HG02981 (cell line): ENCODE measurements at regions not wholly inside any gene's neighbourhood (a gene's known extent, or its start where the extent isn't known, plus 50 kb on each side); places are given as distances from the start of the nearest gene placed in this dataset.
"Not testable (repeated sequence)": the region's sequence is repeated elsewhere in the genome, so short reads cannot be mapped to it uniquely, and the experiment has no call there.

Source experiments
- ATAC-seq: cut with Tn5 transposase; IDR thresholded peaks from one replicate; pipeline ENCODE4 v1.9.1; 2021; ENCODE audit warnings: mild to moderate bottlenecking, moderate library complexity; ENCODE audit not compliant: unreplicated experiment

DNA sequence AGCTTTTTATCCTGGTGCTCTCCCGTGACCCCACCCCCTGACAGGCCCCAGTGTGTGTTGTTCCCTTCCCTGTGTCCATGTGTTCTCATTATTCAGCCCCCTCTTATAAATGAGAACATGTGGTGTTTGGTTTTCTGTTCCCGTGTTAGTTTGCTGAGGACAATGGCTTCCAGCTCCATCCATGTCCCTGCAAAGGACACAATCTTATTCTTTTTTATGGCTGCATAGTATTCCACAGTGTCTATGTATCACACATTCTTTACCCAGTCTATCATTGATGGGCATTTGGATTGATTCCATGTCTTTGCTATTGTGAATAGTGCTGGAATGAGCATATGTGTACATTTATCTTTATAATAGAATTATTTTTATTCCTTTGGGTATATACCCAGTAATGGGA is 360.5 kb downstream of the GATA3 start:
- not testable (repeated sequence) for ATAC-seq

DNA sequence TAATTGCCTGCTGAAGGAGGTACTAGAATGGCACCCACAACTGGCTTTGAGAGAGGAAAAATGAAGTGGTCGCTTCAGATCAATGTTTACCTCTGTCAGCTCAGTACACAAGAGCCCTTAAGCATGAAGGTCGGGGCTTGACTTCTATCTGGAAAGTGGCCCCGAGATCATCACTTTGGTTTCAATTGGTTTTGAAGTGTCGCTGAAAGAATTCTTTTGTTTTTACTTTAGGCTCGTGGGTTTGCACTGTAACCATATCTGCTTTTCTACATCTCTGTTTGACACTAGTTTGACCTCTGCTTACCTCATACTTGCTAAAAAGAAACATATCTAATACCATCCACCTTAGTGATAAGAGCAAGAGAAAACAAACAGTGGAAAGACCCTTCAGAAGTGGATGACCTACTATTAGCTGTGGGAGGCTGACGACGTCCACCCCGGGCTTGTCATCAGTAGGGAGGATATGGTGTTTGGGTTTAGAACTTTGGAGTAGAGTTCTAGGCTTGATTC is 361.8 kb downstream of the GATA3 start:
- peak; percentile 62 for ATAC-seq

DNA sequence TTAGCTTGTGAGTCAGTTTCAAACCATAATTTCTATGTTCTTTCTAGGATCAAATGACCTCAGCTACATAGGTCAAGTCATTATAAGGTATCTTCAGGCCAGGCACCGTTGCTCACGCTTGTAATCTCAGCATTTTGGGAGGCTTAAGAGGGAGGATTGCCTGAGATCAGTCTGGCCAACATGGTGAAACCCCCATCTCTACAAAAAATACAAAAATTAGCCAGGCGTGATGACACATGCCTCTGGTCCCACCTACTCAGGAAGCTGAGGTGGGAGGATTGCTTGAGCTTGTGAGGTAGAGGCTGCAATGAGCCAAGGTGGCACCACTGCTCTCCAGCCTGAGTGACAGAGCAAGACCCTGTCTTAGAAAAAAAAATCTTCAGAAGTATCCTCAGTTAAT is 362.3 kb downstream of the GATA3 start:
- peak; percentile 14 for ATAC-seq

DNA sequence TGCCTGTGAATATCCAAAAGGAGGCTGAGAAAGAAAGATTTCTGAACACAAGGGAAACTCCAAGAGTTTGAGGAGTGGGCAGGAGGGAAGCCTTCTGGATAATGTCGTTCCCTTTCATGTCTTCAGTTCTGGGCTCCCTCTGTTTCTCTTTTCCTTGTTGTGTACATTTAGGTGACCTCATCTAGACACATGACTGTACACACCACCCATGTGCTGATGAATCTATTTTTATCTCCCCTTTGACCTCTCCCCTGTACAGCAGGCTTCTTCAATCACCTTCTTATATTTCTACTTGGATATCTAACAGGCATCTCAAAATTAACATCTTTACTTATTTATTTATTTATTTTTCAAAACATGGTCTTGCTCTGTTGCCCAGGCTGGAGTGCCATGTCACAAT is 363.1 kb downstream of the GATA3 start:
- ATAC-seq, result no peak

DNA sequence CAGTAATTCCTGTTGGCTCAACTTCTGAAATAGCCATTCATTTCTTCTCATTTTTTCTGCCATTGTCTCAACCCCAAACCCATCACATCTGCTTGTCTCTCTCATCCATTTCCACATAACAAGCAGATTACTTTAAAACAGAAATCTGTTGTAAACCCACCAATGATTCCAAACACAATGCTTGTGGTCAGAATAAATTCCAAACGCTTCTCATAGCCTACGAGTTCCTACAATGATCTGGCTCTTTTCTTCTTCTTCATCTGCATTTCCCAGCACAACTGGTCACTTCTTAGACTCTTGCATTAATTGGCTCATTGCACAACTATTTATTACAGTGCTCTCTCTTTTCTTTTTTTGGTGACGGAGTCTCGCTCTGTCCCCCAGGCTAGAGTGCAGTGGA is 364.1 kb downstream of the GATA3 start:
- ATAC-seq, result no peak

DNA sequence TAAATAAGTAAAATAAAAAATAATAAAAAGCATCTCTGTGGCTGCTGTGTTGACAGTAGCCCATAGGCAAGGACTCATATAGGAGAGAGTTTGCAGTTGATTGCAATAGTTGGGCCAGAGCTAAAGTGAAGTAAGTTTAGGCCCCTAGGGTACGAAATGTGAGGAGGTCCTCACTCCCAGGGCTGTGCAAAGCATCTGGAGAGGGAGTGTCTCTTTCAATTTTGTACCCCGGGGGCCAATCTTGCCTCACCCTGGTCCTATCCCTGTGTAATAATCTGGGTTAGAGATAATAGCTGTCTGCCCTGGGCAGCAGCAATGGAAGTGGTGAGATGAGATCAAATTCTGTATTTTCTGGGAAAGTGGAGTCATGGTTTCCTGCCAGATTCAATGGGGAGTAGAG is 365.7 kb downstream of the GATA3 start:
- ATAC-seq, result no peak

DNA sequence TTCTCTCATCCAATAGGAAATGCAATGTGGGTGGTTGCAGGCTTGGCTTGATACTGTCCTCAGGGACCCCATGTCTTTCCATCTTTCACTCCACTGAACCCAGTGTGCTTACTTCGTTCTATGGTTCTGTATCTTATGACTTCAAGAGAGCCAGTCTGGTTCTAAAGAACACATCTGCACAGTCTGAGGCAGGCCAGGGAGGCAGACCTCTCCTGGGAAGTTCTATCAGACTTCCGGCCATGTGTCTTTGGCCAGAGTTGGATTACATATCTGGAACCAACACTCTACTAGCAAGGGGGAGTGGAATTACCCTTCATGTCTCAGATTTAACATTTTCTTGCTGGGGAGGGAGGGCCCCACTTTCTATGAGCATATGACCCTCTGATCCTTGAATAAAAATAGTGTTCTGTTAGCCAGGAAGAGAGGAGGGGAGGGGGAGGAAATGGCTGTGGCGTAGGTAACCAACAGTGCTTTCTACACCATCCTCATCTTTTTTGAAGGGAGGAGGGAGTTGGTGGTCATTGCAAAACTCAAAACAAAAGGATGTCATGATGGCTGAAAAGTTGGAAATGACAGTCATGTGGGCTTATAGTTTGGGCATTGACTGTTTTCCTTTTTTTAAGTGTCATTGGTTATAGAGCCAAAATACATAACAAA is 370.2 kb downstream of the GATA3 start:
- ATAC-seq, result no peak

DNA sequence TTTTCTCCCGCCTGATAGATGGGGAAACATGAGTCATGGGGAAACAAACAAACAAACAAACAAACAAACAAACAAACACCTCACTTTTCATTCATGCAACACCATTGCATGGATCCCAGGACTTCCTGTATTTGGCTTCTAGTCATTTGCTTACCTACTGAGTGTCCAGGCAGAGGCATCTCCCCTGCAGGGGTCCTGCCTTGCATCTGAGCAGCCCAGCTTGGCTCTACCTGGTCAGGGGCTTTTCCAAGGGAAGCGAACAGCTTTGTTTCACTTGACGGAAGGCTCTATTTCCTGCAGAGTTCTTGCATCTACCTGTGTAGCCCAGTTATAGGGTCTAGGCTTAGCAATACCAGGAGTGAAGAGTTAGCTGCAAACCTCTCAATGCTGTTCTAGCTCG is 374.2 kb downstream of the GATA3 start:
- no peak for ATAC-seq

DNA sequence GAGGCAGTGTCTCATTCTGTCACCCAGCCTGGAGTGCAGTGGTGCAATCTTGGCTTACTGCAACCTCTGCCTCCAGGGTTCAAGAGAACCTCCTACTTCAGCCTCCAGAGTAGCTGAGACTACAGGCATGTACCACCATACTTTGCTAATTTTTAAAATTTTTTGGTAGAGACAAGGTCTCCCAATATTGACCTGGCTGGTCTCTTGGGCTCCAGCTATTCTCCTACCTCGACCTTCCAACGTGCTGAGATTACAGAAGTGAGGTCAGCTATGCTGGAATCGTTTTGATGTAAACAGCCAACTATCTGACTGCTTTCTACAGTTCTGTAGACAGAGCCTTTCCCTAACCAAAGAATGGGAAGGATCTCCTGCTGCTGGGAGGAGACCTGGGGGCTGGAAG is 375.8 kb downstream of the GATA3 start:
- ATAC-seq, result no peak

DNA sequence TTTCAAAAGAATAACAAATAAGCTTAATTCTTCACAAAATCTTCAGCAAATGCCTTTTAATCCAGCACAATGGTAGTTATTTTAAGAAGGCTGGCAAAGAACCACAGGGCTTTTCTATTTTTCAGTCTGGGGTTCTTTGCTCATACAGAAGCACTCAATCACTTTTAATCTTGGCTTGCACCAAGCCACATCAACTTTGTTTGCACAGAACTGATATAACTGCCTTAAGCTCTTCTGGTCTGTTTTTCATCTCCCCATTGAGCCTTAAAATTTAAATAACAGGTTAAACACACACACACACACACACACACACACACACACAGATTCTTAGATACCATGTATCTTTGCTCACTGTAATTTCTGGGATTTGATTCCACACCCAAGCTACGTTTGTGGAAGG is 377.0 kb downstream of the GATA3 start:
- no peak for ATAC-seq

DNA sequence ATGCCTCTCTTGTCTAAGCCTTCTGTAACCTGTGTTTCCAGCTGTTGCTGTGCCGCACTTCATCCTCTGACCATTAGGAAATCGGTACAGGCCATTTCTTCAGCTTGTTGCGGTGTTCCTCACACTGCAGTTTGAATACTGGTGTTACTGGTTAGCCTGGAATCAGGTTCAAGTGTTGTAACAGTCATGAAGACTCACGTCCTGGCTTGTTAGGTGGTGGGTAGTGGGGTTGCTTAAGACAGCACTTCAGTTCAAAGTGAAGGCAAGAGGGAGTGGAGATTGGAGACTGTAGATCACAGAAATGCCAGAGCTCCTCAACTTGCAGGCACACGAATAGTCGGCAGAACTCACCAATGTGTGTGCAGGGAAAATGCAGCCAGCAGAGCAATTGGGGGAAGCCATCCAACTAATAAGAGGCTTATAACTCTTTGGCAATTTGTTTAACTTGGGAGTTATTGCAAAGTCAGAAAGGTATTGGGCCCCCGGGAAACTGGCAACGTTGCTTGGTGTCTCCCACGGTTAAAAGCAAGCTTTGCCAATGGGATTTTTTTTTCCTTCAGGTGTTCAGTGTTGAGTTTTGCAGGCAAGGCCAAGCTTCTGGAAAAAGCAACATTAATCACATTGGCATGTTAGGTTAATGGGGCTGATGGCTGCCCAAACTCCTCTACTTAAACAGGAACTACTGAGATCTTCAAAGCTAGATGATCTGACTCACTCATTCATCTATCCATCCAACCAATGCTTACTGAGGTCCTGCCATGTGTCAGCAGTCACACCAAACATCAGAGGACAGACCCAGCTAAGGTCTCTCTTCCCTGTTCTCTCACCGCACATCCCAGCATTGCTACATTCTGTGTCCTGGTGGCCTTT is 380.9 kb downstream of the GATA3 start:
- no peak for ATAC-seq

DNA sequence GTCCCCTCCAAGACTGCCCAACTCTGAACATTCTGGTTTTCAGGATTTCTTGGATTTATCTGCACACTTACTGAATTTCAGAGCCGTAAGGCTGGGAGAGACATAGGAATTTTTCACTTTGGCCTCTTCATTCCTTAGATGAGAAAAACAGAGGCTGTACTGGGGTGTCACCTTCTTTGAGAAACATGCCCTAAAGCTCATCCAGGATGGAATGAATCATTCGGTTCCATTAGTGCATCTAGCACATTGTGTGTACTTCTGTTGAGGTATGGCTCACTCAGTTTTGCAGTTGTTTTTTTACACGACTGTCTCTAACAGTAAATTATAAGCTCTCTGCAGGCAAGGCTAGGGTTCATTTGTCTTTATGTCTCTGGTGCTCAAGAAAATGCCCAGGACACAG is 383.4 kb downstream of the GATA3 start:
- no peak for ATAC-seq

DNA sequence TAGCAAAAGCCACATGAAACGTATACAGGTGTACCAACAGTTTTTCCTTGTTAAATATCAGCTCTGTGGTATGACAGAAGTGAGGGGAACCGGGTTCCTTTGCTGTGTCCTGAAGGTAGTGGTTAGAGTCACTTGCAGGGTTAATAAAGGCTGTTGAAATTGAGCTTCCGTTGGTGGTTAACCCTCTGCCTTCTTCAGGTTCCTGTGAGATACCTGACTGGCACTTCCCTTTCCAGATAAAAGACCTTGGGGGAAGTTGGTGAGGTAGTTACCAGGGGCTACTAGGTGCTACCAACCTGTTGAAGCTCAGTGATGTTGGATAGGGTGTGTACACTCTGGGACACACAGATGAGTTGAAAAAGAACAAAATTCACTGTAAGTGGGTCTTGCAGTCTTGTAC is 384.1 kb downstream of the GATA3 start:
- no peak for ATAC-seq

DNA sequence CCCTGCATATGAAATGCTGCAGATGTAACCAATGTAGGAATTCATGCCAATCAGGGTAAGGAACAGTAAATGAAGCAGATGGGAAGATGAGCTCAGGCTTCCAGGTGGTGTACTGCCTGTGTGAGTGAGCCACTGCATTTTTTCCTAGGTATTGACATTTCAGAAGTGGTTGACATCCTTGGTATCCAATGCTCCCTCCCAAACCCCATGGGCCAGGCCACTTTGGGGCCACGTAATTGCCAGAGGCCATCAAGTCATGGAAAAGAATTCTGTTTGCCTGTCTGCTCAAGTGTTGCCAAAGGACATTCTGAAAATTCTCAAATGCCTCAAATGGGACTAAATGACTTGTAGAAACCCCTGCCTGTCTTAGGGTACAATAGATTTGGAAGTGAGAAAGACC is 384.6 kb downstream of the GATA3 start:
- no peak for ATAC-seq

DNA sequence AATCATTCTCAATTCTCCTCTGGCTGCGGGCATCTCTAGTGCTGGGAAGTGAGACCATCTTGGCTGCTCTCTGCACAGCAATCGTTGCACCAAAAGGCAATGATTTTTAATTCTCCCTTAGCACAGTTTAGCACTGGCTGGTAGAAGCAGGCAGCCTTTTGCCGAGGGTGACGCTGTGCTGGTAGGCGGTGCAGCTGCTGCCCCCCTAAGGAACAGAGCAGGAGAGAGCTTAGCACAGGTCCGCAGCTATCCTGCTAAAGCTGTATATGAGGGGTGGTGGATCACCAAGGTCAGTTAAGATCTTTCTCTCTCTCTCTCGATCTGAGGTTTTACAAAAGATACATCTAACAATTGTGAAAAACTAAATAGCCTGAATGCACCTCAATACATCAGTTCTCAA is 390.1 kb downstream of the GATA3 start:
- ATAC-seq, result no peak

DNA sequence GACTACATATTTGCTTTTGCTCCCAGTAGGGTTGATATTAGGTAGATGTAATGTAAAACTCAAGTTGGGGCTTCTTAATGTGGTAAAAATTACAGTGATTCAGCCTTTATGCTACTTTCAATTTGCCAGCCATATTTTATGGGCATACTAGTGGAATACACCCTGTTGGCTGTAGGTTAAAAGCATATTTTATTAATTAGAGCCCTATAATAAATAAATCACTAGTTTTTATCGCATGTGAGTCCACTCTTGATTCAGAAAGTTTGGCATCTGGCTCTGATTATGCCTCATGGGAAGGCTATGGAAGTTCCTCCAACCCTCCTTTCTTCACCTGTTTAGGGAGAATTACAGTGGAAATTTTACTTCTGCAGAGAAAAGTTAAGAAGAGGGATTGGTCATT is 390.9 kb downstream of the GATA3 start:
- no peak for ATAC-seq

DNA sequence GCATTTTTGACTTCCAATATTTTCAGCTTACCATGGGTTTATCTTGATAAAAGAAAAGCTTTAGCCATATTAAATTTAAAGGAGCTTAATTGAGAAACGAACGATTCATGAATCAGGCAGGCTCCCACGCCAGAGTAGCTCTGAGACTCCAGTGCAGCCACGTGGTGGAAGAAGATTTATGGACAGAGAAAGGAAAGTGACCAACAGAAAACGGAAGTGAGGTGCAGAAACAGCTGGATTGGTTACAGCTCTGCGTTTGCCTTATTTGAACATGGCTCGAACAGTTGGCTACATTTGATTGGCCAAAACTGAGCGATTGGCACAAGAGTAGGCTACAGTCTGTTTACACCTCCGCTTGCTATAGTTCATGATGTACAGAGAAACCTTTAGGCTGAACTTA is 395.4 kb downstream of the GATA3 start:
- no peak for ATAC-seq

DNA sequence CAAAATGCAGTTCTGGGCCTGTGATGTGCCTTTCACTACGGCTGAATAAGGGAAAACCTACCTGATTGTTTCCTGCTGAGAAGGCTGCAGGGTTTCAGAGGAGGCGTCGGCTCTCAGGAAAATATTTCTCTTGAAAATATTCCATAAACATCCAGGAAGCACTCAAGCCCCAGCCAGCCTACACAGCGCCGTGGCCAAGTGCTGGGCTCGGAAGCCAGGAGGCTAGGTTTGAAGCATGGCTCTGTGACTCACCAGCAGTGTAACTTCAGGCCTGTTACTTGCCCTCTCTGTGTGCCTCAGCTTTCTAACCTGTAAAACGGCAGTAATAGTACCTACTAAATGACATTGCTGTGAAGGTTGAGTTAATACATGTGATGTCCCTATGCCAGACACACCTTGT is 399.1 kb downstream of the GATA3 start:
- ATAC-seq, result no peak

DNA sequence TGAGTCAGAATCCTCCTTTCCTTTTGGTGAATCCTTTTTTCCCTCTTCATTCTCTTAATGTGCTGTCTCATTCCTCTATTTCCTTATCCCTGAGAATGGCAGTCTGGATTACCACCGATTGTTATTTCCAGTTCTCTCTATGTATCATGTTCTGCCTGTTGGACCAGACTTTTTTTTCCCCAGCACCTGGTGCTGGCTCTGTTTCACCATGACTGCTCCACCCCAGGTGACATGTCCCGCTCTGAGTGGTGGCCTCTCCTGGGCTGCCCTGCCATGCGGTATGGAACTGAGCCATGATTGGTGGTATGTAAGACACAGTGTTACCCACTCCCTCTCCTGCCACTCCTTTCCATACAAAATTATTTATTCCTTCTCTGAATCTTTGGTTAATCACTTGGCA is 399.9 kb downstream of the GATA3 start:
- no peak for ATAC-seq

DNA sequence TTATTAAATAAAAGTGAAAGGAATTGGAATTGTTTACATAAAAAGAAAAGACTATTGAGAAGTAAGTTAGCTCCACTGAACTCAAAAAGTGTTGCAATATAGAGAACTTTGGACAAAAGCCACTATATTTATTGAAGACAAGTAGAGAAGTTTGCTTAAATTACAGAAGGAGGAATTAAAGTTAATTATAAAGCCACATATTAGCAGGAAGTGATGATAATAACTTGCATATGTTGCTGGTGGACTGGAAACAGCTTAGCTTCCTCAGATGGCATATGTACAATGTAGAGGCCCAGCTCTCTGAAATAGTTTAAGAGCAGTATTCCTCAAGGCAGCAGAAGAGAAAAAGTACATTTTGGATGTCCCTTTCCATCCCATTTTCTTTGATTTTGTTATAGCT is 400.7 kb downstream of the GATA3 start:
- no peak for ATAC-seq

DNA sequence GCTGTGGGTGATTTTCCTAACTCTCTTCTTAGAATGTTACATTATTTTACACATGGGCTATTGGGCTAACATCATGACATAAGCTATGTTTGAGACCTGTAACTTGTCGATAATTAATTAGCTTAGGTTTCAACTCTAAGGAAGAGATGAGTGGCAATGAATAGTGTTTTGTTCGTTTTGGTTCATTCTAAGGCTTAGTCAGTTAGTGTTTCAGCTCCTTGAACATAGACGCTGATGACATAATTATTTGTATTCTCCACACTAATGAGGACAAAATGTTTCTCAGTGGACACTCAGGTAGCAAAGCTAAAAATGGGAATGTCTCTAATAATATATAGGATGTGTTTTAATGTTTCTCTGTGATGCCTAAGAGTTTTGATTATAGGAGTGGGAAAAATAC is 401.9 kb downstream of the GATA3 start:
- no peak for ATAC-seq

DNA sequence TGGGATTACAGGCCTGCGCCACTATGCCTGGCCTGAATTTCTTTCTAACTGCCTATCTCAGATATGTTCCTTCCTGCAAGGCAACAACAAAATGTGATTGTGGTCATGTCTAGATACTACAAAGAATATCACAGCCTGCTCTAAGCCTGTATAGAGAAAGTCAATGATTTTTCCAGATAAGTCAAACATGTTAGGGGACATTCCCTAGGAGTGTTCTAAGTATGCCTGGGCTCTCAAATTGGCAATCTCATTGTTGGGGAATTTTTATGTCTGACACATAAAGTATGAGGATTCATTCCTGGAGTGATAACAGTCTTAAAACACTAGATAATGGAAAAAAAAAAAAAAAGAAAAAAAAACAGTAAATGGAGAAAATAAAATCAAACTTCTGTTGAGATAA is 406.1 kb downstream of the GATA3 start:
- ATAC-seq, result no peak
